GM12878 (cell line): ENCODE measurements at regions not wholly inside any gene's neighbourhood (a gene's known extent, or its start where the extent isn't known, plus 50 kb on each side); places are given as distances from the start of the nearest gene placed in this dataset.

ENCODE experiments used
- CTCF ChIP-seq, 3 experiments: IDR thresholded peaks in 2 of 3; conservative IDR thresholded peaks in 1 of 3; 2 replicates each; pipeline ENCODE4 v1.5.1; 2011; ENCODE audit warnings: low read depth in 3 of 3, low read length in 3 of 3, mild to moderate bottlenecking in 3 of 3, control low read depth in 2 of 3, moderate library complexity in 2 of 3, inconsistent platforms in 1 of 3, mixed read lengths in 1 of 3; ENCODE audit not compliant: control insufficient read depth in 2 of 3, insufficient read depth in 1 of 3; ENCODE audit errors: extremely low read depth in 1 of 3
- EZH2 ChIP-seq: IDR thresholded peaks from 2 replicates; pipeline ENCODE4 v1.6.1; 2012; ENCODE audit warnings: low read depth, mild to moderate bottlenecking, control low read depth, inconsistent platforms, low read length, borderline replicate concordance; ENCODE audit not compliant: control insufficient read depth
- IKZF2 ChIP-seq, 2 experiments: fragments of 450-650 bp; IDR thresholded peaks; 2 replicates each; pipeline ENCODE4 v1.6.1; 2017; ENCODE audit warnings: mild to moderate bottlenecking in 2 of 2, moderate library complexity in 2 of 2
- JUNB ChIP-seq: IDR thresholded peaks from 2 replicates; pipeline ENCODE4 v1.6.1; 2016; ENCODE audit warnings: antibody characterized with exemption, mild to moderate bottlenecking
- MYC ChIP-seq: IDR thresholded peaks from 2 replicates; pipeline ENCODE4 v1.6.1; 2011; ENCODE audit warnings: mild to moderate bottlenecking, low read length, moderate library complexity, inconsistent platforms; ENCODE audit not compliant: insufficient read depth, insufficient replicate concordance, insufficient read length, severe bottlenecking
- PBX3 ChIP-seq: IDR thresholded peaks from 2 replicates; pipeline ENCODE4 v1.6.1; 2011; ENCODE audit warnings: mild to moderate bottlenecking, low read depth, low read length, moderate library complexity; ENCODE audit not compliant: insufficient replicate concordance
- POLR2A ChIP-seq: IDR thresholded peaks from 2 replicates; pipeline ENCODE4 v1.6.1; 2011; ENCODE audit warnings: low read depth, mild to moderate bottlenecking, low read length
- POLR2AphosphoS2 ChIP-seq: IDR thresholded peaks from 2 replicates; pipeline ENCODE4 v1.6.1; 2011; ENCODE audit warnings: low read depth, mild to moderate bottlenecking, low read length, improper control_type of control experiment, moderate library complexity
- SMAD1 ChIP-seq: fragments of 450-650 bp; IDR thresholded peaks from 2 replicates; pipeline ENCODE4 v1.6.1; 2018; ENCODE audit warnings: mild to moderate bottlenecking, low read depth; ENCODE audit not compliant: partially characterized antibody
- USF2 ChIP-seq: IDR thresholded peaks from 2 replicates; pipeline ENCODE4 v1.6.1; 2011; ENCODE audit warnings: low read depth, low read length, improper control_type of control experiment, borderline replicate concordance

- TF ChIP-seq USF2: no peak
- no peak for TF ChIP-seq EZH2
- TF ChIP-seq POLR2A: no peak
- TF ChIP-seq IKZF2 (IDR thresholded peaks at IDR 0.05): no peak
- no peak for TF ChIP-seq PBX3
- TF ChIP-seq POLR2AphosphoS2: no peak
- TF ChIP-seq CTCF (IDR thresholded peaks at IDR 0.05 in 2 of 3, conservative IDR thresholded peaks at IDR 0.05 in 1 of 3; ENCODE audit: control insufficient read depth in 2 of 3, extremely low read depth in 1 of 3, insufficient read depth in 1 of 3, low read depth in 3 of 3, low read length in 3 of 3): no peak
- no peak for TF ChIP-seq JUNB
- TF ChIP-seq MYC: no peak
- TF ChIP-seq SMAD1: no peak
These were observed 81.5 kb upstream of the GNAZ start for GRCh38 chr22:22988785-22989184.
